KMS-11 (cell line): ENCODE measurements at regions not wholly inside any gene's neighbourhood (a gene's known extent, or its start where the extent isn't known, plus 50 kb on each side); places are given as distances from the start of the nearest gene placed in this dataset.

Experiments used
- H2AFZ ChIP-seq: fragments of 200-600 bp; sonication (generic); 2 replicates; pipeline ENCODE4 v1.6.1; 2016; ENCODE audit warnings: antibody characterized with exemption, mixed run types, low read depth
- H3K27ac ChIP-seq: fragments of 200-600 bp; sonication (generic); 2 replicates; pipeline ENCODE4 v1.6.1; 2016; ENCODE audit warnings: mild to moderate bottlenecking, mixed run types
- H3K27me3 ChIP-seq: fragments of 200-600 bp; sonication (generic); 2 replicates; pipeline ENCODE4 v1.6.1; 2017; ENCODE audit warnings: mild to moderate bottlenecking, low read depth, mixed run types, moderate library complexity; ENCODE audit not compliant: insufficient read depth
- H3K36me3 ChIP-seq: fragments of 200-600 bp; sonication (generic); 2 replicates; pipeline ENCODE4 v1.6.1; 2017; ENCODE audit warnings: mild to moderate bottlenecking, mixed run types; ENCODE audit not compliant: insufficient read depth
- H3K4me1 ChIP-seq: fragments of 200-600 bp; sonication (generic); 2 replicates; pipeline ENCODE4 v1.6.1; 2016; ENCODE audit warnings: mild to moderate bottlenecking, low read depth, mixed run types; ENCODE audit not compliant: poor library complexity, severe bottlenecking
- H3K4me2 ChIP-seq: fragments of 200-600 bp; sonication (generic); 2 replicates; pipeline ENCODE4 v1.7.0; 2016; ENCODE audit warnings: mild to moderate bottlenecking, mixed run types
- H3K4me3 ChIP-seq: fragments of 200-600 bp; sonication (generic); IDR thresholded peaks from 2 replicates; pipeline ENCODE4 v1.6.1; 2017; ENCODE audit warnings: low read depth, low read length, mixed read lengths; ENCODE audit not compliant: insufficient read depth
- H3K79me2 ChIP-seq: fragments of 200-600 bp; sonication (generic); 2 replicates; pipeline ENCODE4 v1.6.1; 2016; ENCODE audit warnings: low read depth, mixed run types; ENCODE audit not compliant: insufficient read depth
- H3K9ac ChIP-seq: fragments of 200-600 bp; sonication (generic); 2 replicates; pipeline ENCODE4 v1.6.1; 2016; ENCODE audit warnings: mild to moderate bottlenecking, mixed run types
- H4K20me1 ChIP-seq: fragments of 200-600 bp; sonication (generic); 2 replicates; pipeline ENCODE4 v1.6.1; 2016; ENCODE audit warnings: mild to moderate bottlenecking, mixed run types; ENCODE audit not compliant: insufficient read depth
- CTCF ChIP-seq: fragments of 200-600 bp; sonication (generic); conservative IDR thresholded peaks from 2 replicates; pipeline ENCODE4 v1.6.1; 2017; ENCODE audit warnings: low read depth, mild to moderate bottlenecking, antibody characterized with exemption, low read length, moderate library complexity, mixed read lengths

DNA sequence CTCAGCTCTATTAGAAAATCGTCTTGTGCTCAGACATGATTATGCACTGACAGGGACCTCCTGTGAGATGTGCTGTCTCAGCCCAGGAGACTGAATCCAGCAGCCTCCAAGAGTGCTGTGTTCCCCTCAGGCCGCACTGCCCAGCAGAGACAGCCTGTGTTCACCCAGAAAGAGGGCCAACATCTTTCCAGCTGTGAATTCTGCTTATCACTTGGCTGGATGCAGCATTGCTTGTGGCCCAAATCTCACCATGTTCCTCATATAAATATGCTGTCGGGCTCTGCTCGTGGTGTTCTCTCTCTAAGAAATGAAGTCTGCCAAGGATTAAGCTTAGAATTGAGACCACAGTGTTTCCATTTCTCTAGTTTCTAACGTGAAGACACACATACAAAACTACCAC lies 983.0 kb upstream of the WWC1 start:
- no peak overlapping the region for H3K27ac ChIP-seq
- TF ChIP-seq CTCF = no peak
- H2AFZ ChIP-seq = no peak overlapping the region
- H3K9ac ChIP-seq = no peak overlapping the region
- H3K79me2 ChIP-seq = no peaks in the 10 kb centered on the region
- no peak overlapping the region for H3K4me2 ChIP-seq
- no peaks in the 10 kb centered on the region for H4K20me1 ChIP-seq
- H3K4me3 ChIP-seq = no peak overlapping the region
- no peaks in the 10 kb centered on the region for H3K27me3 ChIP-seq
- H3K4me1 ChIP-seq = no peaks in the 10 kb centered on the region
- no peaks in the 10 kb centered on the region for H3K36me3 ChIP-seq

GRCh38 chr5:167309941-167310517 lies 981.4 kb upstream of the WWC1 start:
- H3K4me2 ChIP-seq = no peak overlapping the region
- H3K27ac ChIP-seq = no peak overlapping the region
- no peaks in the 10 kb centered on the region for H3K36me3 ChIP-seq

DNA sequence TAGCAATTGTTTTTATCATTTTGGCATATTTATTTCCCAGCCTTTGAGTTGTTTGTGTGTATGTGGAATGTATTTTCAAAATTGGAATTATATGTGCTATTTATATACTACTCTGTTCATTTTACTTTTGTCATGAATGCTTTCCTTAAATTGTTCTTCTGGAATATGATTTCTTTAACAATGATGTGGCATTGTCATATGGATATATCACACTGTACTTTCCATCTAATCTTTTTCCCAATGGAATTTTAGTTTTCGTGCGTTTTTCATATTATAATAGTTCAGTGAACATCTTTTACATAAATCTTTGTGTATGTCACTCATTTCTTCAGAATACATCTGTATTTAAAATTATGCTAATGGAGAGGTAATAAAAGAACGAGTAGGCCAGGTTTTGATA lies 980.1 kb upstream of the WWC1 start:
- Histone ChIP-seq H3K9ac (no peak overlapping the region), H3K79me2 (no peaks in the 10 kb centered on the region), H3K4me1 (no peaks in the 10 kb centered on the region), H3K4me2 (no peak overlapping the region), H4K20me1 (no peaks in the 10 kb centered on the region), H3K36me3 (no peaks in the 10 kb centered on the region), H2AFZ (no peak overlapping the region), H3K27ac (no peak overlapping the region), H3K4me3 (no peak overlapping the region), H3K27me3 (no peaks in the 10 kb centered on the region)
- TF ChIP-seq CTCF = no peak

More at GRCh38 chr5:167309941-167310517, 981.4 kb upstream of the WWC1 start:
- H4K20me1 ChIP-seq = no peaks in the 10 kb centered on the region
- no peaks in the 10 kb centered on the region for H3K4me1 ChIP-seq
- H3K9ac ChIP-seq = no peak overlapping the region
- no peak for TF ChIP-seq CTCF
- no peaks in the 10 kb centered on the region for H3K27me3 ChIP-seq
- no peak overlapping the region for H2AFZ ChIP-seq
- H3K4me3 ChIP-seq = no peak overlapping the region
- no peaks in the 10 kb centered on the region for H3K79me2 ChIP-seq

GRCh38 chr5:167312225-167312624 lies 979.2 kb upstream of the WWC1 start:
- H3K4me2 ChIP-seq = no peak overlapping the region
- H3K27me3 ChIP-seq = no peaks in the 10 kb centered on the region
- H3K27ac ChIP-seq = no peak overlapping the region
- no peak for TF ChIP-seq CTCF
- no peaks in the 10 kb centered on the region for H4K20me1 ChIP-seq
- H3K36me3 ChIP-seq = no peaks in the 10 kb centered on the region
- no peak overlapping the region for H3K9ac ChIP-seq
- H3K4me1 ChIP-seq = no peaks in the 10 kb centered on the region
- no peak overlapping the region for H3K4me3 ChIP-seq
- H3K79me2 ChIP-seq = no peaks in the 10 kb centered on the region
- H2AFZ ChIP-seq = no peak overlapping the region
